Hepatocyte (in vitro differentiated cells): ENCODE measurements at regions not wholly inside any gene's neighbourhood (a gene's known extent, or its start where the extent isn't known, plus 50 kb on each side); places are given as distances from the start of the nearest gene placed in this dataset.

Source experiments
- EZH2 ChIP-seq: fragments of 200-600 bp; sonication (generic); IDR thresholded peaks from 2 replicates; pipeline ENCODE4 v1.6.1; 2016; ENCODE audit warnings: antibody characterized with exemption, mild to moderate bottlenecking, borderline replicate concordance
- EZH2phosphoT487 ChIP-seq: fragments of 200-600 bp; sonication (generic); IDR thresholded peaks from one replicate; pipeline ENCODE4 v1.6.1; 2018; ENCODE audit warnings: antibody characterized with exemption, mild to moderate bottlenecking, low read depth, moderate library complexity; ENCODE audit not compliant: unreplicated experiment, severe bottlenecking
- TF ChIP-seq, protein P1 (sequence below): fragments of 200-600 bp; sonication (generic); IDR thresholded peaks from 2 replicates; pipeline ENCODE4 v1.5.1; 2016; ENCODE audit warnings: antibody characterized with exemption, mild to moderate bottlenecking; ENCODE audit not compliant: poor library complexity

- TF ChIP-seq, protein P1, sequence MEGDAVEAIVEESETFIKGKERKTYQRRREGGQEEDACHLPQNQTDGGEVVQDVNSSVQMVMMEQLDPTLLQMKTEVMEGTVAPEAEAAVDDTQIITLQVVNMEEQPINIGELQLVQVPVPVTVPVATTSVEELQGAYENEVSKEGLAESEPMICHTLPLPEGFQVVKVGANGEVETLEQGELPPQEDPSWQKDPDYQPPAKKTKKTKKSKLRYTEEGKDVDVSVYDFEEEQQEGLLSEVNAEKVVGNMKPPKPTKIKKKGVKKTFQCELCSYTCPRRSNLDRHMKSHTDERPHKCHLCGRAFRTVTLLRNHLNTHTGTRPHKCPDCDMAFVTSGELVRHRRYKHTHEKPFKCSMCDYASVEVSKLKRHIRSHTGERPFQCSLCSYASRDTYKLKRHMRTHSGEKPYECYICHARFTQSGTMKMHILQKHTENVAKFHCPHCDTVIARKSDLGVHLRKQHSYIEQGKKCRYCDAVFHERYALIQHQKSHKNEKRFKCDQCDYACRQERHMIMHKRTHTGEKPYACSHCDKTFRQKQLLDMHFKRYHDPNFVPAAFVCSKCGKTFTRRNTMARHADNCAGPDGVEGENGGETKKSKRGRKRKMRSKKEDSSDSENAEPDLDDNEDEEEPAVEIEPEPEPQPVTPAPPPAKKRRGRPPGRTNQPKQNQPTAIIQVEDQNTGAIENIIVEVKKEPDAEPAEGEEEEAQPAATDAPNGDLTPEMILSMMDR: peak; percentile 29
- TF ChIP-seq EZH2 (no peak), EZH2phosphoT487 (no peak)
These were observed 444.9 kb upstream of the PKN2 start for GRCh38 chr1:88239205-88239604.
